Uterus (tissue), 2 donors: ENCODE measurements at regions not wholly inside any gene's neighbourhood (a gene's known extent, or its start where the extent isn't known, plus 50 kb on each side); places are given as distances from the start of the nearest gene placed in this dataset.

Source experiments
- POLR2A ChIP-seq, 2 donors: fragments of 450-650 bp; IDR thresholded peaks; one replicate each; pipeline ENCODE4 v1.6.1; 2016; ENCODE audit warnings: antibody characterized with exemption in 2 of 2, mild to moderate bottlenecking in 1 of 2, moderate library complexity in 1 of 2
- TF ChIP-seq, protein P1 (sequence below), 4 experiments: fragments of 200-600 bp in 2 of 4; fragments of 450-650 bp in 2 of 4; sonication (generic) in 2 of 4; IDR thresholded peaks; one replicate each; pipeline ENCODE4 v1.5.1; 2016 to 2019; ENCODE audit warnings: antibody characterized with exemption in 4 of 4, mild to moderate bottlenecking in 2 of 4, moderate library complexity in 1 of 4

DNA sequence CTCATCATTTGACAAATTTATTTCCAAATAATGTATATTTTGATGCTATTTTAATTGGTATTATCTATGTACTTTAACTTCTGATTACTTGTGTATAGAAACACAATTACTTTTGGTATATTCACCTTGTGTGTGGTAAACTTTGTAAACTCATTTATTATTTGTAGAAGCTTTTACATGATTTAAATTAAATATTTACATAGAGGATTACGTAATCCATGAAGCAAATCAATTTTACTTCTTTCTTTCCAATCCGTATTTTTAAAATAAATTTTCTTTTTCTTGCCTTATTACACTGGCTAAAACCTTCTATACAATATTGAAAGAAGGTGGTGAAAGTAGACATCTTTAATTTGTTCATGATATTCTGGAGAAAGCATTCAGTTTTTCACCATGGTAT is 540.2 kb downstream of the MMUT start:
- TF ChIP-seq, protein P1, sequence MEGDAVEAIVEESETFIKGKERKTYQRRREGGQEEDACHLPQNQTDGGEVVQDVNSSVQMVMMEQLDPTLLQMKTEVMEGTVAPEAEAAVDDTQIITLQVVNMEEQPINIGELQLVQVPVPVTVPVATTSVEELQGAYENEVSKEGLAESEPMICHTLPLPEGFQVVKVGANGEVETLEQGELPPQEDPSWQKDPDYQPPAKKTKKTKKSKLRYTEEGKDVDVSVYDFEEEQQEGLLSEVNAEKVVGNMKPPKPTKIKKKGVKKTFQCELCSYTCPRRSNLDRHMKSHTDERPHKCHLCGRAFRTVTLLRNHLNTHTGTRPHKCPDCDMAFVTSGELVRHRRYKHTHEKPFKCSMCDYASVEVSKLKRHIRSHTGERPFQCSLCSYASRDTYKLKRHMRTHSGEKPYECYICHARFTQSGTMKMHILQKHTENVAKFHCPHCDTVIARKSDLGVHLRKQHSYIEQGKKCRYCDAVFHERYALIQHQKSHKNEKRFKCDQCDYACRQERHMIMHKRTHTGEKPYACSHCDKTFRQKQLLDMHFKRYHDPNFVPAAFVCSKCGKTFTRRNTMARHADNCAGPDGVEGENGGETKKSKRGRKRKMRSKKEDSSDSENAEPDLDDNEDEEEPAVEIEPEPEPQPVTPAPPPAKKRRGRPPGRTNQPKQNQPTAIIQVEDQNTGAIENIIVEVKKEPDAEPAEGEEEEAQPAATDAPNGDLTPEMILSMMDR (IDR thresholded peaks at IDR 0.05) = no peak
- no peak for TF ChIP-seq POLR2A (IDR thresholded peaks at IDR 0.05)
